ENCODE measurements at regions not wholly inside any gene's neighbourhood (a gene's known extent, or its start where the extent isn't known, plus 50 kb on each side); places are given as distances from the start of the nearest gene placed in this dataset.
A peak's percentile ranks its signal among the peaks of the same experiment; 100 is the strongest.

GRCh38 chr18:1914489-1914888 is 656.8 kb downstream of the METTL4 start:
- FAIRE-seq = no peak
- no peak overlapping the region for H3K27ac Mint-ChIP-seq (ENCODE audit: unreplicated experiment)

DNA sequence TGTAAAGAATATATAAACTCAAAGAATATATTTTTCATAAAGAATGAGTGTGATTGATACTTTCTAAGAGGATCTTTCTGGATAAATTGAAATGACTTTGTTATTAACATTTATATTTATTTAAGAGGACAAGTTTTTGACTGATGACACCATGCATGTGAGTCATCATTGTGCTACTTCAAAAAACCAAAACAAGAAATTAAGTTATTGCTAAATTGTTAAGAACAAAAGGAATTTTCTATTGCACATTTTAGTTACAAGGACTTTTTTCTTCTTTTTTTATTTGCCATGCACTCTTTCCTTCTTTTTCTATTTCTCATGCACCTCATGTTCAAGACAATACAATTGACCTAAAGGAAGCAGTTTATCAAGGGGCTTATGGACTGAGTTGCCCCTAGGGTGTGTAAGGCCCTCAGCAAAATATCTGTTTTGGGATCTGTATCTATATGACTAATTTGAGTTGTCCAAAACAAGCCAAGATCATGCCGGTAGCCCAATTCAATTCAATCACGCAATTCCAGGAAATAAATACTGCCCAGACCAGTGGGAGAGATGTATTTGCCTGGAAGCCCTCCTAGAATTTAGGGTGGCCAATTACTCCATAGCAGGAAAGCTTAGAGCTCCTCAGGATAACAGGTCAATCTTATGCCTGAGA is 654.3 kb downstream of the METTL4 start:
- no peak overlapping the region for H3K27ac Mint-ChIP-seq (ENCODE audit: unreplicated experiment)
- no peak overlapping the region for H3K4me3 Mint-ChIP-seq (ENCODE audit: unreplicated experiment)
- Histone ChIP-seq H3K27me3 (ENCODE audit: insufficient read depth, low read length) (no peaks in the 10 kb centered on the region), H4K20me1 (ENCODE audit: insufficient read depth, low read length) (no peaks in the 10 kb centered on the region), H3K4me1 (ENCODE audit: insufficient read depth, low read length) (no peaks in the 10 kb centered on the region), H3K9ac (ENCODE audit: low read length) (no peak overlapping the region), H3K9me3 (ENCODE audit: insufficient read depth, low read depth, low read length) (no peaks in the 10 kb centered on the region), H2AFZ (ENCODE audit: low read depth, low read length) (no peak overlapping the region), H3K4me3 (ENCODE audit: insufficient read depth, low read depth, low read length) (no peak overlapping the region), H3K4me2 (ENCODE audit: low read length) (no peak overlapping the region), H3K79me2 (ENCODE audit: insufficient read depth, low read length) (no peaks in the 10 kb centered on the region), H3K36me3 (ENCODE audit: insufficient read depth, low read length) (no peaks in the 10 kb centered on the region), H3K27ac (ENCODE audit: low read depth, low read length) (no peak overlapping the region)
- peak; percentile 1 for DNase-seq (ENCODE audit: low read depth)
- no peaks in the 10 kb centered on the region for H3K36me3 Mint-ChIP-seq (ENCODE audit: low read depth, unreplicated experiment)
- TF ChIP-seq, protein P1, sequence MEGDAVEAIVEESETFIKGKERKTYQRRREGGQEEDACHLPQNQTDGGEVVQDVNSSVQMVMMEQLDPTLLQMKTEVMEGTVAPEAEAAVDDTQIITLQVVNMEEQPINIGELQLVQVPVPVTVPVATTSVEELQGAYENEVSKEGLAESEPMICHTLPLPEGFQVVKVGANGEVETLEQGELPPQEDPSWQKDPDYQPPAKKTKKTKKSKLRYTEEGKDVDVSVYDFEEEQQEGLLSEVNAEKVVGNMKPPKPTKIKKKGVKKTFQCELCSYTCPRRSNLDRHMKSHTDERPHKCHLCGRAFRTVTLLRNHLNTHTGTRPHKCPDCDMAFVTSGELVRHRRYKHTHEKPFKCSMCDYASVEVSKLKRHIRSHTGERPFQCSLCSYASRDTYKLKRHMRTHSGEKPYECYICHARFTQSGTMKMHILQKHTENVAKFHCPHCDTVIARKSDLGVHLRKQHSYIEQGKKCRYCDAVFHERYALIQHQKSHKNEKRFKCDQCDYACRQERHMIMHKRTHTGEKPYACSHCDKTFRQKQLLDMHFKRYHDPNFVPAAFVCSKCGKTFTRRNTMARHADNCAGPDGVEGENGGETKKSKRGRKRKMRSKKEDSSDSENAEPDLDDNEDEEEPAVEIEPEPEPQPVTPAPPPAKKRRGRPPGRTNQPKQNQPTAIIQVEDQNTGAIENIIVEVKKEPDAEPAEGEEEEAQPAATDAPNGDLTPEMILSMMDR (IDR thresholded peaks at IDR 0.05; ENCODE audit: insufficient read depth, low read depth, low read length) = no peak
- no peak for TF ChIP-seq EZH2 (IDR thresholded peaks at IDR 0.05; ENCODE audit: insufficient read depth, low read length)
- FAIRE-seq = no peak
- peaks cover 2% of the 10 kb centered on the region for H3K27me3 Mint-ChIP-seq (ENCODE audit: low read depth, unreplicated experiment)
- H3K4me1 Mint-ChIP-seq (ENCODE audit: low read depth, unreplicated experiment) = no peaks in the 10 kb centered on the region
- peaks cover 7% of the 10 kb centered on the region for H3K9me3 Mint-ChIP-seq (ENCODE audit: unreplicated experiment)

More at GRCh38 chr18:1914489-1914888, 656.8 kb downstream of the METTL4 start:
- Histone ChIP-seq H3K79me2 (ENCODE audit: insufficient read depth, low read length) (no peaks in the 10 kb centered on the region), H2AFZ (ENCODE audit: low read depth, low read length) (no peak overlapping the region), H3K27me3 (ENCODE audit: insufficient read depth, low read length) (no peaks in the 10 kb centered on the region), H3K4me2 (ENCODE audit: low read length) (no peak overlapping the region), H3K9me3 (ENCODE audit: insufficient read depth, low read depth, low read length) (peaks cover 4% of the 10 kb centered on the region), H3K4me3 (ENCODE audit: insufficient read depth, low read depth, low read length) (no peak overlapping the region), H3K27ac (ENCODE audit: low read depth, low read length) (no peak overlapping the region), H4K20me1 (ENCODE audit: insufficient read depth, low read length) (no peaks in the 10 kb centered on the region), H3K36me3 (ENCODE audit: insufficient read depth, low read length) (no peaks in the 10 kb centered on the region), H3K4me1 (ENCODE audit: insufficient read depth, low read length) (no peaks in the 10 kb centered on the region), H3K9ac (ENCODE audit: low read length) (no peak overlapping the region)
- Mint-ChIP-seq H3K4me3 (ENCODE audit: unreplicated experiment) (no peak overlapping the region), H3K27me3 (ENCODE audit: low read depth, unreplicated experiment) (peaks cover 2% of the 10 kb centered on the region), H3K9me3 (ENCODE audit: unreplicated experiment) (peaks cover 19% of the 10 kb centered on the region), H3K4me1 (ENCODE audit: low read depth, unreplicated experiment) (no peaks in the 10 kb centered on the region), H3K36me3 (ENCODE audit: low read depth, unreplicated experiment) (no peaks in the 10 kb centered on the region)
- DNase-seq (ENCODE audit: low read depth) = no peak
- TF ChIP-seq, protein P1 (IDR thresholded peaks at IDR 0.05; ENCODE audit: insufficient read depth, low read depth, low read length) = peak; percentile 5
- TF ChIP-seq EZH2 (IDR thresholded peaks at IDR 0.05; ENCODE audit: insufficient read depth, low read length) = no peak

- no peaks in the 10 kb centered on the region for H3K79me2 ChIP-seq (ENCODE audit: insufficient read depth, low read length)
- H3K9me3 Mint-ChIP-seq (ENCODE audit: unreplicated experiment) = peaks cover 5% of the 10 kb centered on the region
- FAIRE-seq (no peak), DNase-seq (ENCODE audit: low read depth) (no peak)
- H3K4me3 Mint-ChIP-seq (ENCODE audit: unreplicated experiment) = no peak overlapping the region
- no peaks in the 10 kb centered on the region for H3K4me1 ChIP-seq (ENCODE audit: insufficient read depth, low read length)
- no peak overlapping the region for H3K27ac Mint-ChIP-seq (ENCODE audit: unreplicated experiment)
- no peaks in the 10 kb centered on the region for H3K36me3 ChIP-seq (ENCODE audit: insufficient read depth, low read length)
- no peak overlapping the region for H2AFZ ChIP-seq (ENCODE audit: low read depth, low read length)
- no peak overlapping the region for H3K4me2 ChIP-seq (ENCODE audit: low read length)
- no peak overlapping the region for H3K4me3 ChIP-seq (ENCODE audit: insufficient read depth, low read depth, low read length)
- TF ChIP-seq, protein P1 (IDR thresholded peaks at IDR 0.05; ENCODE audit: insufficient read depth, low read depth, low read length) = no peak
- no peak for TF ChIP-seq EZH2 (IDR thresholded peaks at IDR 0.05; ENCODE audit: insufficient read depth, low read length)
- no peaks in the 10 kb centered on the region for H3K9me3 ChIP-seq (ENCODE audit: insufficient read depth, low read depth, low read length)
- H3K4me1 Mint-ChIP-seq (ENCODE audit: low read depth, unreplicated experiment) = no peaks in the 10 kb centered on the region
- no peak overlapping the region for H3K9ac ChIP-seq (ENCODE audit: low read length)
- no peaks in the 10 kb centered on the region for H3K36me3 Mint-ChIP-seq (ENCODE audit: low read depth, unreplicated experiment)
- no peaks in the 10 kb centered on the region for H3K27me3 ChIP-seq (ENCODE audit: insufficient read depth, low read length)
- peaks cover 2% of the 10 kb centered on the region for H3K27me3 Mint-ChIP-seq (ENCODE audit: low read depth, unreplicated experiment)
- H4K20me1 ChIP-seq (ENCODE audit: insufficient read depth, low read length) = no peaks in the 10 kb centered on the region
- H3K27ac ChIP-seq (ENCODE audit: low read depth, low read length) = no peak overlapping the region
Measured at GRCh38 chr18:1917569-1917968, 653.7 kb downstream of the METTL4 start.

All from astrocyte (in vitro differentiated cells and primary cell).